ENCODE measurements at regions not wholly inside any gene's neighbourhood (a gene's known extent, or its start where the extent isn't known, plus 50 kb on each side); places are given as distances from the start of the nearest gene placed in this dataset.

- H3K27me3 Mint-ChIP-seq (ENCODE audit: insufficient read depth, low read depth), result no peaks in the 10 kb centered on the region
- H3K4me3 Mint-ChIP-seq, result no peak overlapping the region
- H3K4me1 ChIP-seq, result no peaks in the 10 kb centered on the region
- H3K79me2 ChIP-seq (ENCODE audit: low read depth), result no peaks in the 10 kb centered on the region
- no peak overlapping the region for H3K27ac ChIP-seq
- H3K9ac ChIP-seq, result no peak overlapping the region
- H3K36me3 Mint-ChIP-seq, result no peaks in the 10 kb centered on the region
- no peaks in the 10 kb centered on the region for H3K4me1 Mint-ChIP-seq
- H4K20me1 ChIP-seq (ENCODE audit: low read depth), result no peaks in the 10 kb centered on the region
- H3K9me3 Mint-ChIP-seq, result peaks cover 2% of the 10 kb centered on the region
- H3F3A ChIP-seq (ENCODE audit: low read depth), result no peaks in the 10 kb centered on the region
- peaks cover under 1% of the 10 kb centered on the region for H3K9me3 ChIP-seq (ENCODE audit: low read depth)
- H3K4me3 ChIP-seq, result no peak overlapping the region
- no peaks in the 10 kb centered on the region for H3K36me3 ChIP-seq
- H3K4me2 ChIP-seq, result no peak overlapping the region
- H3K27ac Mint-ChIP-seq, result no peak overlapping the region
- no peak overlapping the region for H2AFZ ChIP-seq (replicated peaks)
- no peak for DNase-seq (ENCODE audit: low spot score)
- TF ChIP-seq EZH2phosphoT487 (IDR thresholded peaks at IDR 0.05) (no peak), CTCF (IDR thresholded peaks at IDR 0.05) (no peak), EZH2 (IDR thresholded peaks at IDR 0.05) (no peak)
- H3K27me3 ChIP-seq, result no peaks in the 10 kb centered on the region
Observed at GRCh38 chr18:71958605-71959004, 585.5 kb downstream of the CBLN2 start.

GRCh38 chr18:71951001-71951400, 593.1 kb downstream of the CBLN2 start:
- no peak overlapping the region for H2AFZ ChIP-seq (replicated peaks)
- H3K79me2 ChIP-seq (ENCODE audit: low read depth), result no peaks in the 10 kb centered on the region
- Mint-ChIP-seq H3K4me3 (no peak overlapping the region), H3K27me3 (ENCODE audit: insufficient read depth, low read depth) (no peaks in the 10 kb centered on the region), H3K4me1 (no peaks in the 10 kb centered on the region), H3K36me3 (no peaks in the 10 kb centered on the region), H3K27ac (no peak overlapping the region), H3K9me3 (no peaks in the 10 kb centered on the region)
- H3K27ac ChIP-seq, result no peak overlapping the region
- H3K27me3 ChIP-seq, result no peaks in the 10 kb centered on the region
- H3F3A ChIP-seq (ENCODE audit: low read depth), result no peaks in the 10 kb centered on the region
- peak; percentile 29 for DNase-seq (ENCODE audit: low spot score)
- no peak overlapping the region for H3K9ac ChIP-seq
- no peaks in the 10 kb centered on the region for H3K9me3 ChIP-seq (ENCODE audit: low read depth)
- no peak overlapping the region for H3K4me3 ChIP-seq
- no peak overlapping the region for H3K4me2 ChIP-seq
- no peaks in the 10 kb centered on the region for H4K20me1 ChIP-seq (ENCODE audit: low read depth)
- no peaks in the 10 kb centered on the region for H3K4me1 ChIP-seq
- TF ChIP-seq EZH2 (IDR thresholded peaks at IDR 0.05), result no peak
- no peak for TF ChIP-seq EZH2phosphoT487 (IDR thresholded peaks at IDR 0.05)
- TF ChIP-seq CTCF (IDR thresholded peaks at IDR 0.05), result no peak
- H3K36me3 ChIP-seq, result no peaks in the 10 kb centered on the region

- no peaks in the 10 kb centered on the region for H3K27me3 Mint-ChIP-seq (ENCODE audit: insufficient read depth, low read depth)
- no peak overlapping the region for H3K27ac Mint-ChIP-seq
- H3K4me3 Mint-ChIP-seq, result no peak overlapping the region
- H3K36me3 Mint-ChIP-seq, result no peaks in the 10 kb centered on the region
- Histone ChIP-seq H3K4me1 (no peaks in the 10 kb centered on the region), H4K20me1 (ENCODE audit: low read depth) (no peaks in the 10 kb centered on the region), H3K4me3 (no peak overlapping the region), H3K9ac (no peak overlapping the region), H3K79me2 (ENCODE audit: low read depth) (no peaks in the 10 kb centered on the region), H3K9me3 (ENCODE audit: low read depth) (no peaks in the 10 kb centered on the region), H3K36me3 (no peaks in the 10 kb centered on the region), H3K4me2 (no peak overlapping the region), H3K27ac (no peak overlapping the region), H2AFZ (replicated peaks) (peak overlapping the region; percentile 52), H3F3A (ENCODE audit: low read depth) (no peaks in the 10 kb centered on the region), H3K27me3 (no peaks in the 10 kb centered on the region)
- no peak for DNase-seq (ENCODE audit: low spot score)
- no peak for TF ChIP-seq EZH2 (IDR thresholded peaks at IDR 0.05)
- TF ChIP-seq CTCF (IDR thresholded peaks at IDR 0.05), result peak; percentile 24
- H3K9me3 Mint-ChIP-seq, result no peaks in the 10 kb centered on the region
- H3K4me1 Mint-ChIP-seq, result no peaks in the 10 kb centered on the region
Observed at GRCh38 chr18:71942433-71942832, 601.7 kb downstream of the CBLN2 start.

DNA sequence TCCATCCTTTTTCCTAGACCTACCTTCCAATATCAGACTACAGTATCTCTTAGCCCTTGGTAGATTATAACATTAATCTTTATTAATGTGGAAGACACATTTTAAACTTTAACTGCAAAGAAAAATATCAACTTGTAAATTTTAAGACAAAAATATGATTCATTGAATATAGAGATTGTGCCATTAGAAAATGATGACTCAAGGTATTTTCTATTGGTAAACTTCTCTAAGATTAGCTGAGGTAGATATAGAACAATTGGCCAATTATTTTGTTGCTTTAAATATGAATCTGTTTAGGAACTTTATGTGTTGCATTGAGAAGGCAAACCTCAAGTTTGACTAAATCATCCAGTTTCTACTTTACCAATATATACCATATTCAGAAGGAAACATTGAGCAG, 604.7 kb downstream of the CBLN2 start:
- Histone ChIP-seq H3F3A (ENCODE audit: low read depth) (no peaks in the 10 kb centered on the region), H3K27ac (no peak overlapping the region)
- no peak overlapping the region for H3K4me3 Mint-ChIP-seq

More for the DNA sequence above, 604.7 kb downstream of the CBLN2 start:
- Mint-ChIP-seq H3K27me3 (ENCODE audit: insufficient read depth, low read depth) (no peaks in the 10 kb centered on the region), H3K36me3 (no peaks in the 10 kb centered on the region), H3K9me3 (no peaks in the 10 kb centered on the region), H3K27ac (no peak overlapping the region), H3K4me1 (no peaks in the 10 kb centered on the region)
- H2AFZ ChIP-seq (replicated peaks), result no peak overlapping the region
- no peak overlapping the region for H3K9ac ChIP-seq
- no peaks in the 10 kb centered on the region for H3K36me3 ChIP-seq
- H3K4me3 ChIP-seq, result no peak overlapping the region
- no peaks in the 10 kb centered on the region for H4K20me1 ChIP-seq (ENCODE audit: low read depth)
- TF ChIP-seq EZH2phosphoT487 (IDR thresholded peaks at IDR 0.05), result no peak
- no peak for TF ChIP-seq CTCF (IDR thresholded peaks at IDR 0.05)
- TF ChIP-seq EZH2 (IDR thresholded peaks at IDR 0.05), result no peak
- no peaks in the 10 kb centered on the region for H3K4me1 ChIP-seq
- H3K79me2 ChIP-seq (ENCODE audit: low read depth), result no peaks in the 10 kb centered on the region
- no peaks in the 10 kb centered on the region for H3K9me3 ChIP-seq (ENCODE audit: low read depth)
- no peaks in the 10 kb centered on the region for H3K27me3 ChIP-seq
- no peak overlapping the region for H3K4me2 ChIP-seq
- DNase-seq (ENCODE audit: low spot score), result no peak
